GM19035 (cell line): ENCODE measurements at regions not wholly inside any gene's neighbourhood (a gene's known extent, or its start where the extent isn't known, plus 50 kb on each side); places are given as distances from the start of the nearest gene placed in this dataset.
"Not testable (repeated sequence)": the region's sequence is repeated elsewhere in the genome, so short reads cannot be mapped to it uniquely, and the experiment has no call there.

ENCODE experiments used
- ATAC-seq: cut with Tn5 transposase; IDR thresholded peaks from one replicate; pipeline ENCODE4 v1.9.1; 2021; ENCODE audit not compliant: unreplicated experiment

DNA sequence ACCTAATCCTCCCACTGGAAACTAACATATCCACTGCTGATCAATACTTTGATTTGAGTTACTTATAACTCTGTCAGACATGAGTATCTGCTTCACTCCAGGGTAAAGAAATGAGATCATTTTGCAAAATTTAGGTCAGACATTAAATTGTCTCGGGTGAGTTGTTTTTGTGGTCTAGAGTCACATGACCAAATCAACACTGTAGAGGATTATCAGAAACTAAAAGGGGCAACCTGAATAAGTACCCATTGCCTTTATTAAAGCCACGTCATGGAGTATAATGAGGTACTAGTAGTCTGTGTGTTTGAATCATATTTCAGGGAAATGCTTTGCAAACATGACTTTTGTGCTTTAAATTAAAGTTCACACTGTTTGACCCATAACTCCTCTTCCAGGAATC lies 107.7 kb upstream of the ADO start:
- ATAC-seq, result no peak

DNA sequence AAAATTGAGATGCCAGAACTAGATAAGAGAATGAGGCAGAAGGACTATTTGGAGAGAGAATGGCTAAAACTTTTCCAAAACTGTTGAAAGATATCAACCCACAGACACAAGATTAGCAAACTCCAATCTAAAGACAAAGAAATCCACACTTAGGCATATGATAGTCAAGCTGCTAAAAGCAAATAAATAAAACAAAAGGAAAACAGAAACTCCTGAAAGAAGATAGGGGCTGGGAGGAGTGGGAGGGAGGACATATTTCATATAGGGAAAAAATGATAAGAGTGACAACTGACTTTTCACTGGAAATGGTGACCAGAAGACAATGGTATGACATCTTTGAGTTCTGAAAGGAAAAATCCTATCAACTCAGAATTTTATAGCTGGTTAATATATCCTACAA lies 105.4 kb upstream of the ADO start:
- no peak for ATAC-seq

DNA sequence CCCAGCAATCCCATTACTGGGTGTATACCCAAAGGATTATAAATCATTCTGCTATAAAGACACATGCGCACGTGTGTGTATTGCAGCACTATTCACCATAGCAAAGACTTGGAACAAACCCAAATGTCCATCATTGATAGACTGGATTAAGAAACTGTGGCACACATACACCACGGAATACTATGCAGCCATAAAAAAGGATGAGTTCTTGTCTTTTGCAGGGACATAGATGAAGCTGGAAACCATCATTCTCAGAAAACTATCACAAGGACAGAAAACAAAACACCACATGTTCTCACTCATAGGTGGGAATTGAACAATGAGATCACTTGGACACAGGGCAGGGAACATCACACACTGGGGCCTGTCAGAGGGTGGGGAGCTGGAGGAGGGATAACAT lies 100.4 kb upstream of the ADO start:
- not testable (repeated sequence) for ATAC-seq

DNA sequence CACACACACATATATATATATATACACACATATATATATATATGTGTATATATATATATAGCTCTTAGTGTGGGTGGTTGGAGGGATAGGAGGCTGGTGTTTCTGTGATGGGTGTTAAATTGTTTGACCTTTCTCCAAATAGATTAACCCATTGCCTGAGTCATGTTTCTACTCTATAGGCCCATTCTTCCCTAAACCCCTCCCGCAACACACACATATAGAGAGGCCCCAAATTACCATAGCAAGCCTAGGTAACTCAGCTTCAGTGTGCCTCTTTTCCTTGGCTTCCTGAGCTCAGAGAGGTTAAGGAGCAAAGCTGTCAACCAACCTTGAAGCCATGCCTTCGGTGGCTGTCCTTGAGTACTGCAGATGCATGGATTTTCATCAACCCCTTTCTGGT lies 98.7 kb upstream of the ADO start:
- no peak for ATAC-seq

DNA sequence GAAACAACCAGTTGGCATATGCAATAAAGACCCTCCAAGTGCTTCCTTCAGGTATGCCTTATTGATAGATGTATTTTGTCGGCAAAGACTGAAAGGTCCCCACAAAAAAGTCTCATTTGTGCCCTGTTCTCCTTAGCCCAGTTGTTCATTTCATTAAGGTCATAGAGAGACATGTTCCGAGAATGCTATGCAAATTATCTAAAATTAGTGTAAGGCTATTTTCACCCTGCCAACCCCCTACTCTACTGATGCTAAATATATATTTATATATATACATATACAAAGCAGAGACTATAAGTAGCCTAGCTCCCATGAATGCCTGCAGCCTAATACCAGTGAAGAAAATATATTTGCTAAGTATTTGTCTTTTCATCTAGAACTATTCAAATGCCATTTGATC lies 96.7 kb upstream of the ADO start:
- ATAC-seq, result peak; percentile 81

DNA sequence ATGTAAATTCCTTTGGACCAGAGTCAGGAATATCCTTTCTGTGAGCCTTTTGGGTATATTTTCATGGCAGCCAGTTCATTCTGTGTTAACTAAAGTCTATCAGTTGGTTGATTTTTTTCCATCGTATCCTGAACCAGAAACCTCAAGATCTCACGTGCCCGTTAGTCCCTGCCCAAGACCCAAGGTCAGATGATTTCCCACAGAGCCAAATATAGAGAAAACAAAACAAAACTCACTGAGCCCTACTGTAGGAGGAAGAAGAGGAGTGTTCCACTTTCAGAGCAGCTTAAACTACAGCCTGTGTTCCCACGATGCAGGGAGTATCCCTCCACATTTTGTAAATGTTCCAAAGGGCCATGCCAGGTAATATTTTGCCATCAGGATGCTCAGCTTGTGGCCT lies 96.0 kb upstream of the ADO start:
- no peak for ATAC-seq

DNA sequence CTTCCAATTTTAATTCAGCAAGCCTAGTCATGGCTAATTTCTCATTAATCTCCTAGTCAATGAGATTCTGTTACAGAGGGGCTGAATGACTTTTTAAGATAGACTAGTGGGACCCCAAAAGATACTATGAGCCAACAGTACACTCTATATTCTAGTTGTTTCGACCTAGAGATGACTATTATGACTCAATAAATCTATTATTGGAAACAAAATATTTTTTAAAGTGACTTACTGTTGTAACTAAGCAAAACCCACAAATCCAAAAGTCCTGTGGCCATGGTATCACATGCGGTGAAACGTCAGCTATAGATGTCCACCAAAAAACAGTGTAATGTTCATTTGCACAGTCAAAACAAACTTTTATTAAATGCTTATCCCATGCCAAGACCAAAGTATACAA lies 95.3 kb upstream of the ADO start:
- ATAC-seq, result no peak

DNA sequence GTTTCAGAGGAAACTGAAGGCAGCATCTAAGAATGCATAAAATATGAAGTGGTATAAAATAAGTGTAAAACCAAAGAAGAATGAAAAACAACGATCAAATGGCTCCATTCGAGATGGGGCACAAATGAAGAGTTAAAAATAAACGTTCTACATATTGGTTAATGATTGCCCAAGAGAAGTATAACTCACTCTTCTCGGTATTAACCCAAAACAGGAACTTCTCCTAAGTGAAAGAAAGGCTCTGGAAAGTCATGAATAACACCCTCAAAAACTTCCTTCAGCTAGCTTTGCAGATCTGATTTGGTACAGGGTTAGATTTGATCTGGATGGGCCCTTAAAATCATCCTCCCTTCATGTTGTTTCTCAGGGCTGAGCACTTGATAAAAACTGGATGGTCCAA lies 94.3 kb upstream of the ADO start:
- no peak for ATAC-seq

DNA sequence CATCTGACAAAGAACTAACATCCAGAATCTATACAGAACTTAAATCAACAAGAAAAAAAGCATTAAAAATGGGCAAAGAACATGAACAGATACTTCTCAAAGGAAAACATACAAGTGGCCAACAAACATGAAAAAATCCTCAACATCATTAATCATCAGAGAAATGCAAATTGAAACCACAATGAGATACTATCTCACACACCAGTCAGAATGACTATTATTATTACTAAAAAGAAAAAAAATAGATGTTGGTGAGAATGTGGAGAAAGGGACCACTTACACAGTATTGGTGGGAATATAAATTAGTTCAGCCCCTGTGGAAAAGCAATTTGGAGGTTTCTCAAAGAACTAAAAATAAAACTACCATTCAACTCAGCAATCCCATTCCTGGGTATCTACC lies 89.1 kb upstream of the ADO start:
- ATAC-seq, result no peak

DNA sequence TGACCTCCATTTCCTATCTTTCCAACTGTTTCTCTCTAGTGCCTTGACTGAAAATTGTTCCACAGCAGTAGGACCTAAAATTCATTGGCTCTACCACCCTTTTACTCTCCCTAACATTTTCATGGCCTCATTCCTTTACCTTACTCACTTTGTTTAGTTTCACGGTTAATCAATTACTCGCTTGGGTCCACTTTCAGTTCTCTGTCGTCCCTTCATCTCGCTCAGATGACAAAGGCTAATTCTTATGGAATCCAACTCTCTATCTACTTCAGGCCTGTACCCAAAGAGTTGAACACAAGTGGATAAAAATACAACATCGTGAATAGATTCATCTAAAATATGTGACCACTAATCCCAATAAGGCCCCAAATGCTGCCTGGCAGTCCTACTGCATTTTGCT lies 85.9 kb upstream of the ADO start:
- ATAC-seq, result no peak

DNA sequence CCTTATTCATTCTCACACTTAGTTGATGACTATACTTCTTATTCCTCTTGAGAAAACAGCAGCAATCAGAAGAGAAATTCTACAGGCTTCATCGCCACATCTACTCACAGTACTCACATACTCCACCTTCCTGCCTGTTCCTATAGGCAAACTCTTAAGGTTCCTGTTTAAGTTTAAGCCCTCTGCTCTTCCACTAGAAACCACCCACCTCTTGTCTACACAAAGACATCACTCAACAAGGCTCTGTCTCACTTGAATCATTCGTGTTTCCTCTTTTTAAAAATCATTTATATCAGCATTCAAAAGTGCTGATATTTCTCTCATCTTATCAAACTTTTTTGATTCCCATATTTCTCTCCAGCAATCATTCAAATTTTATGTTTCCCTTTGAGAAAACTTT lies 85.5 kb upstream of the ADO start:
- no peak for ATAC-seq

DNA sequence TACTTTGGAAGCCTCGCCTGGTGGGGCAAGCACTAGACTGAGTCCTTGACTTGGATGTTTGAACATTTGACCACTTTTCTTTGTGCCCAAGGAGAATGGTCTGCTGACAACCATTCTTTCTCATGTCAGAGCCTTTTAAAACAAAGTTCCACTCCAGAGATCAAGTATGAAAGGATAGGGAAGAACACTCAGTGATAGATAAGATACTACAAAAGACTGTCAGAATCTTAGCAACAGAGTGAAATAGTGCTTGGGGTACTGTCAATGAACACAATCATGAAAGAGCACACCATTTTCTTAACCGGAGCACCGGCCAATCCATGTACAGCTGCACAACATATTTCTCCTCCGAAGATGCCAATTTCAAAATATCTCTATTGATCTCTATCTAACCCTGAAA lies 82.8 kb upstream of the ADO start:
- no peak for ATAC-seq

DNA sequence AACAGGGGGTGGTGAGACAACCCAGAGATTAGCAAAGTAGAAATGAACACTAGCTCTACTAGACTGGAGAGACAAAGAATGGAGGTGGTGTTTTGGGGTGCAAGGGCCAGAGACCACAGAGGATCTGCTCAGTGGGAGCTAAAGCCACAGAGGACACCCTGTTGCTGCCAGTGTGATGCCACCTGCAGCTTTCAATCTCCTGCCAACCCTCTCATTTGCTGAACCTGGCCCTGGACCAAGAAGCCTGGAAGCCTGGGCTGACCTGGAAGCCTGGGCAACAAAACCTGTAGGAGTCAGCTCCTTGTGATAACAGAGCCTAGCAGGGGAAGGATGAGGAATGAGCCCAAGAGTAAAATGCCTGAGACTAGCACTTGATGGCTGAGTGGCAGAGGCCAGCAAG lies 81.1 kb upstream of the ADO start:
- no peak for ATAC-seq

DNA sequence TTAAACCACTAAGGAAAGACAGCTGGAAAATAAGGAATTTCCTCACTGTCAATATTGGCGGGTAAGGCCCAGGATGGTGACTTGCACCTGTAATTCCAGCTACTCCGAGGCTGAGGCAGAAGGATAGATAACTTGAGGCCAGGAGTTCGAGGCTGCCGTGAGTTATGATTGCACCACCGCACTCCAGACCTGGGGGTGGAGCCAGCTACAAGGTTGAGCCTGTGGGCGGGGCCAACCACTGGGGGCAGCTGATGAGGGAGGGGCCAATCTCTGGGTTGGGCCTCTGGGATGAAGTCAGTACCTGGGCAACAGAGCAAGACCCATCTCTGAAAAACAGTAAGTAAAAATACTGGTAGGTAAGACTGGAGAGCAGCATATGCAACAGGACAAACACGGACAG lies 80.1 kb upstream of the ADO start:
- ATAC-seq, result no peak

DNA sequence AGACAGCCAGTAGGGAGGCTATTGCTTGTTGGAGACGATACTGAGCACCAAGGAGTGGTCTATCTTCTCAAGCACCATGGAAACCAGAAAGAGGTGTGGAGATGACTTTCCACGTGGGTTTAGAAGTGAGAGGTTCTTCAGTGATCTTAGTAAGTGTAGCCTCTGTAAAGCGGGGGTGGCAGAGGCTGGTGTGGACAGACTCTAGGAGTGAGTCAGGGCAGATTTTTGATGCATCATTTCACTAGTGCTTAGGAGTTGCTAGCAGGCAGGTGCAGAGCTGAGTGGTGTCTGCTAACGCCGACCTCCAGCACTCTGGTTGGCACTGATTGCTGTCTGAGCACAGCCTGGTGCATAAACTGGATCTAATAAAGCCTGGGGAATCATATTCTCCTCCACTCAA lies 78.4 kb upstream of the ADO start:
- ATAC-seq, result peak; percentile 96

DNA sequence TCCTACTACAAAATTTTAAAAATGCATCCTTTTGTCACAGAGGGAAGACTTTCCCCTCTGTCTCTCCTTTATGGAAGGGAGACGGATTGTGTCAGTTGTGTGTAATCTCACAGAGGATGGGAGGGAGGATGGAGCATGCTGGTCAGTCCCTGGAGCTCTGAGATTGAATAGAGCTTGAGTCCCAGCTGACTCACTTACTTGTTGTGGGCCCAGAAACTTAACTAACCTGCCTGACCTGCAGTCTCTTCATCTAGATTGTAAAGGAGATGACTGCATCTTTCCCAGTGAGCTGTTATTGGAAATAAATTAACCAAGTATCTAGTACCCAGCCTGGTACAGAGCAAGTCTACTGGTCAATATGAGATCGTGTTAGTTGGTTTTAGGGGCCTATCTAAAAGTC lies 77.9 kb upstream of the ADO start:
- ATAC-seq, result no peak

DNA sequence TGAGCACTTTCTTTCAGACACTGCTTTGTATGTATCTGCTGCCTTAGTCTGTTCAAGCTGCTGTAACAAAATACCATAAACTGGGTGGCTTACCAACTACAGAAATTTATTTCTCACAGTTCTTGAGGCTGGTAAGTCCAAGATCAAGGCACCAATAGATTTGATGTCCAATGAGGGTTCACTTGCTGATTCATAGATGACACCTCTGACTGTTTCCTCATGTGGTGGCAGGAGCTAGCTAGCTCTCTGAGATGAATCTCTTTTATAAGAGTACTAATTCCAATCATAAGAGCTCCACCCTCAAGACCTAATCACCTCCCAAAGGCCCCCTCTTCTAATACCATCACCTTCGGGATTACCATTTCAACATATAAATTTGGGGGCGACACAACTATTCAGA lies 76.6 kb upstream of the ADO start:
- ATAC-seq, result no peak

DNA sequence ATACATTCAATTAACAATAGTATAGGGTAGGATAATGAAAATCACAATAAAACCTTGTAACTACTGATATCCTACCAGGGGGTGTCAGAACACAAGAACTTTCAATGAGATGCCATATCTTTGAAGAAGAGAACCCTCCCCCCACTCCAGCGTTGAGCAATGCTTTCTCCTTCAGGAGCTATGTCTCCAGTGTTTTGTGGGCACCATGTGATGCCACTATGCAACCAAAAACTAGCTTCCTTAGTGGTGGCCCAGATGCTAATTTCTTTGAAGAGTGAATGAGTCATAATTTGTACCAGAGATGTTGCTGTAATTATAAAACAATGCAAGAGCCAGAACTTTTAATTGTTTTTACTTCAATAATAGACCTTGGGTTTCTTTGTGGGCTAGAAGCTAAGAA lies 76.0 kb upstream of the ADO start:
- ATAC-seq, result no peak

DNA sequence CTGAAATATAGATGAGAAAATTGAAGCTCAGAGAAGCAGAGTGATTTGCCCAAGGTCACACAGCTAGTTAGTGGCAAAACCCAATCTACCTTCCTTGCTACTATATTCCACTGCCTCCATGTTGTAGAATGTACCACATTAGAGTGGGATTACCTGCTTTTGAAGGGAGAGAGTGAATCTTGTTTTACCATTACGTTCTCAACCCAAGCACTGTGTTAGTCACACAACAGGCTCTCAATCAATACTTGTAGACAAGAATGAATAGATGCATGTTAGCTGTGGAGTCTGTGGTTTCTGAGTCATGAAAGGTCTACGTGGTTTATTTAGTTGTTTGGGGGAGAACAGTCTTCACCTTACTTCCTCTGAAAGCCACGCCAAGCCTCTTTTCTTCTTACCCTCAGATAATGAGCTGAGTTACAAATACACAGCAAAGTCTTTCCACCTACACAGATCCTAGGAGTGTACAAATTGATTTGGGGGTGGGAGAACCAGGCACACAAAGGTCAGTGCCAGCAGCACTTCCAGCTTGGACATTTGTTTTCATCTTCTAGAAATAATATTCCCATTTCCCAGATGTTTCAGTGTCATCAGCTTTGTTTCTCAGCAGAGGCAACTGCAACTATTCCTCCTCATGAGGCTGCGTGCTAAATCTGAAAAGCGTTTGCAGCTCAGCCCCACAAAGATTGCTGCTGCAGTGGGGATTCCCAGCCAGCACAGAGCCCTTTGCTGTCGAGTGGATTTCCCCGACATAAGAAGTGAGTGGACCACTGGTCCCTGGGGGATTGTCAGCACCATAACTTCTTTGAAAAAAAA lies 71.5 kb upstream of the ADO start:
- ATAC-seq, result peak; percentile 79

DNA sequence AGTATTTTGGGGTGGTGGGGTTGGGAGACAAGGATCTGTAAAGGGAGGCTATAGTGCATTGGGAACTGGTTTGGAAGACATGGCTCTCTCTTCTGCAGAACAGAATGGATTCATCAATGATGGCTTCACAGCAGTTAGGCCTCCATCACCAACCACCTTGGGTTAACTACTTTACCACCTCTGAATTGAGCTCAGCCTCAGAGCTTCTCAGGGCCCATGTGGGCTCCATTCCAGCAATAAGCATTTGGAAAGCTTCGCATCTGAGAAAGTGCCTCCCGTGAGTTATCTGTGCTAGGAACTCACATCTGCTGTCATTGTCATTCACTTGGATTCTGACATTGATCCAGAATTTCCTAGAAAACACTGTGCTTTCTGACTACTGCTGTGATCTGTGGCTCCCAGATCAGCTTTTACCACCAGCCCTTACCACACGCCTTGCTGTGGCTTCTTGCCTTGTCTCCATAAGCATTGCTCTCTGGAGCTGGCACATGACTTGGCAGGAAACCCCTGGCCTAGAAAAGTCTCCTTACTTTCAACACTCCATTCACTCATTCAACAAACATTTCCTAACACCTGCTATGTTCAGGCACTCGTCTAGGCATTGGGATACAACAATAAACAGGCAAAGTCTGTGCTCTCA lies 70.7 kb upstream of the ADO start:
- peak; percentile 17 for ATAC-seq

DNA sequence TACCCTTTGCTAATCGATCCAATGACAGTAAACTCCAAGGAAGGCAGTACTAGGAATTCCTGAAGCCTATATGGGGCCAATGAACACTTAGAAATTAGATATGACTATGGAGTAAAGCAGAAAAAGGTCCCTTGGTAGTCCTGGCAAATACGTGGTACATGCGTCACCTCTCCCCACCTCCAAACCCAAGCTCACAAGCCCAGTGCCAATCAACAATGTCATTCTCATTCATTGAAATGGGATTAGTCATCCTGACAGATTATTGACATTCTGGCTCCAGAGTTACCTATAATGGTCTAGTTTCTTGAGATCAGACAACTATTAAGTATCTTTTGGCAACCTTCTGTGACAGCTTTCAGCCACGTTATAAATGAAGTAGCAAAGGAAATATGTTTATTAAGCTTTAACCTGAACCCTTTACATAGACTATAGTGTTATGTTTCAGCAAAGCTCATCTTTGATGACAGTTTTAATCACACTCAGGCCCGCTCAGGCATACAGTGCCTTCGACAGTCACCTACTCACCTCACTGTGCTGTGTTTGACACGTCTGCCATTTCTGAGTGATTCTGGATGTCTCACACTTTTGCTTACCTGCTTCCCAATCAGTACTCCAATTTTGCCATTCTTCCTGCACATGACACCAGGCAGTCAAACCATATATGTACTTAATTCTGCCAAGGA lies 69.6 kb upstream of the ADO start:
- ATAC-seq, result no peak

DNA sequence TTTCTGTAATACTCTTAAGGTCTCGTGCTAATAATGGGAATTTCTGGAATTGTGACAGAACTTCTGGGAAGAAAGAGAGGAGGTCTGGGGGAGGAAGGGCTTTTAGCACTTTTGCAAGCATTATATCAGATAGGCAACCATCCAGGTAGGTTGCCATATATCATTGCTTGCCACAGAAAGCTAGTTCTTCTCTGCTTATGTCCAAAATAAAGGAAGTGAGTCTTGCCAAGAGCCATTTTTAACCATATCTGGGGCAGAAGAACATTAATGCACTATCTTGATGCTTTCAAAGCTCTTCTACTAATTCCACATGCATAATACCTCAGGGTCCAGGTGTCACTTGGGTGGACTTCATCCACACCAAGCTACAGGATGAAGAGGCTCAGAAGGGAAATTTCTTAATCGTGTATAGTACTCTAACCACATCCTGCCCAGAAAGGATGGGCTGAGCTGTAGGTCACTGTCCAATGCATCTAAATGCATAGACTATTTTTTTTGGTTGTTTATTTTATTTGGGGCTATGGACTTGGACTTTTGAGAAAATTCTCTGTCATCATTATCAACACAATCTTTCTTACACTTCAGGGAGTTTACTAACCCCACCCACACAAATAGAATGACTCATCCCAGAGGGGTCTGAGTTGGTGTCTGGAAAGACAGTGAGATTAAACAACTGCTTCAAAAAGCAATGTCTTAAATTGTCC lies 68.9 kb upstream of the ADO start:
- peak; percentile 52 for ATAC-seq
